Suppressor macrophage treated with lipopolysaccharide for 4 hours (primary cell): ENCODE measurements at regions not wholly inside any gene's neighbourhood (a gene's known extent, or its start where the extent isn't known, plus 50 kb on each side); places are given as distances from the start of the nearest gene placed in this dataset.
A peak's percentile ranks its signal among the peaks of the same experiment; 100 is the strongest.
"Not testable (repeated sequence)": the region's sequence is repeated elsewhere in the genome, so short reads cannot be mapped to it uniquely, and the experiment has no call there.

ENCODE experiments used
- DNase-seq: peaks from one replicate; pipeline ENCODE4 v3.0.0-alpha.2; 2020

- no peak for DNase-seq
Observed at GRCh38 chrY:7720974-7721373, 809.4 kb upstream of the AMELY start.

GRCh38 chrY:7719271-7719670 lies 807.7 kb upstream of the AMELY start:
- DNase-seq = no peak

GRCh38 chrY:7718626-7719025 lies 807.1 kb upstream of the AMELY start:
- no peak for DNase-seq

- DNase-seq = no peak
Observed at GRCh38 chrY:7718126-7718525, 806.6 kb upstream of the AMELY start.

GRCh38 chrY:7714426-7714825 lies 802.9 kb upstream of the AMELY start:
- peak; percentile 52 for DNase-seq

- not testable (repeated sequence) for DNase-seq
Observed at GRCh38 chrY:7713738-7714137, 802.2 kb upstream of the AMELY start.

- DNase-seq = no peak
Observed at GRCh38 chrY:7712289-7712688, 800.7 kb upstream of the AMELY start.

GRCh38 chrY:7703578-7704140 lies 792.1 kb upstream of the AMELY start:
- DNase-seq = no peak

- no peak for DNase-seq
Observed at GRCh38 chrY:7702481-7702880, 790.9 kb upstream of the AMELY start.

GRCh38 chrY:7701676-7702075 lies 790.1 kb upstream of the AMELY start:
- DNase-seq = no peak

- DNase-seq = no peak
Observed at GRCh38 chrY:7697506-7697905, 786.0 kb upstream of the AMELY start.

- no peak for DNase-seq
Observed at GRCh38 chrY:7692701-7693100, 781.1 kb upstream of the AMELY start.

- DNase-seq = no peak
Observed at GRCh38 chrY:7687086-7687485, 775.5 kb upstream of the AMELY start.

- no peak for DNase-seq
Observed at GRCh38 chrY:7684546-7684945, 773.0 kb upstream of the AMELY start.

- DNase-seq = no peak
Observed at GRCh38 chrY:7682386-7682785, 770.8 kb upstream of the AMELY start.

- DNase-seq = no peak
Observed at GRCh38 chrY:7681426-7681825, 769.9 kb upstream of the AMELY start.

GRCh38 chrY:7674465-7674864 lies 762.9 kb upstream of the AMELY start:
- no peak for DNase-seq

- DNase-seq = no peak
Observed at GRCh38 chrY:7672796-7673195, 761.2 kb upstream of the AMELY start.

GRCh38 chrY:7663261-7663660 lies 751.7 kb upstream of the AMELY start:
- DNase-seq = no peak

- DNase-seq = peak; percentile 23
Observed at GRCh38 chrY:7659047-7659446, 747.5 kb upstream of the AMELY start.

- DNase-seq = no peak
Observed at GRCh38 chrY:7656596-7656995, 745.0 kb upstream of the AMELY start.

GRCh38 chrY:7654985-7655384 lies 743.4 kb upstream of the AMELY start:
- DNase-seq = no peak

- DNase-seq = not testable (repeated sequence)
Observed at GRCh38 chrY:7649866-7650265, 738.3 kb upstream of the AMELY start.
